ENCODE measurements at regions not wholly inside any gene's neighbourhood (a gene's known extent, or its start where the extent isn't known, plus 50 kb on each side); places are given as distances from the start of the nearest gene placed in this dataset.

DNA sequence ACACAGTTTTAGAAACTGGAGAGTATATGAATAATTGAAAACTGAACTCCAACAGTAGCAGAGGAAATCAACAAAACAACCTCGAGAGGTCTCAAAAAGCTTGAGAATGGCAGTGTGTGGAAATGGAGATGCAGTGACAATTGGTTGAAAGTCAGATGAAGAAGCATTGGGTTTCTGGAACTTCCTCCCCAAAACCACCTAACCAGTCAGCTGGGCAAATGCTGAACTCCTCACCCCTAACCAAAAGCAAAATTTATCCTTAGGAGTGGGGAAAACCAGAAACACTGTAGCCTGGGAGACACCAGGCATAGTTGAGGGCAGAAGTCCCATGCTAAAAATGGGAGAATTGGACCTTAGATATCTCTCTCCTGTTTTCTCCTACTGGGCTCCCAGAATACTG, 109.9 kb downstream of the TANC2 start (continued):
- TF ChIP-seq ZNF766 (CRISPR knock-in tag; conservative IDR thresholded peaks at IDR 0.05), result no peak

DNA sequence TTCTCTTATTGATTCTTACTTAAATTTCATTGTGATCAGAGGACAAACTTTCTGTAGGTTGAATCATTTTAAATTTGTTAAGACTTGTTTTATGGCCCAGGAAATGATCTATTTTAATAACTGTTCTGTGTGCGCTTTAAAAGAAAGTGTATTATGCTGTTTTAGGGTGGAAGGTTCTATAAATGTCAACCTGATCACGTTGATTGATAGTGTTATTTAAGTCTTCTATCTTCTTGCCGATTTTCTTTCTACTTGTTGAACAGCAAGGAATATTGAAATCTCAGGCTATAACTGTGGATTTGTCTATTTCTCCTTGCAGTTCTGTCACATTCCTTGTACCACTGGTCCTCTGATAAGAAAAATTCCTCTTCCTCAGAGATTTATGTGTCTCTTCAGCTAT, 112.7 kb downstream of the TANC2 start:
- H3K9me1 ChIP-seq (ENCODE audit: control insufficient read depth, insufficient read depth, low read length), result no peaks in the 10 kb centered on the region
- H3K4me3 ChIP-seq, result no peak overlapping the region
- H3K9me3 ChIP-seq (replicated peaks; ENCODE audit: control insufficient read depth, insufficient read depth, low read depth, low read length), result no peaks in the 10 kb centered on the region
- 30% methylated on average over 3 of the region's 3 CpGs for WGBS (ENCODE audit: insufficient coverage, low coverage, missing lambda C conversion rate)
- H3K4me2 ChIP-seq (ENCODE audit: insufficient read depth, low read length), result no peak overlapping the region
- H3K79me2 ChIP-seq (ENCODE audit: control insufficient read depth, insufficient read depth, low read length), result no peaks in the 10 kb centered on the region
- H3K36me3 ChIP-seq (ENCODE audit: control insufficient read depth, insufficient read depth, low read length), result no peaks in the 10 kb centered on the region
- intact Hi-C loops (cut with micrococcal nuclease) (no loop called here), in situ Hi-C loops (cut with MboI) (loop anchor here (10.0 kb wide), 1 partner anchor 326 kb away; no protein-coding TSS in a partner anchor)
- BruUV-seq (replicated peaks), result no TSS peak
- ChIA-PET CTCF (ENCODE audit: low intra/inter-chr PET ratio) (no interaction called here), POLR2A (no interaction called here)
- DNase-seq (ENCODE audit: extremely low read depth in 1 of 4, low spot score in 3 of 4) (no peak), FAIRE-seq (no peak), ATAC-seq (no peak)
- no peaks in the 10 kb centered on the region for H3K27me3 ChIP-seq (ENCODE audit: control insufficient read depth in 2 of 2, insufficient read depth in 2 of 2, low read length in 2 of 2)
- no peak overlapping the region for H3K27ac ChIP-seq (ENCODE audit: extremely low read depth, low read depth, low read length)
- H3K4me1 ChIP-seq (replicated peaks in 1 of 2; ENCODE audit: control insufficient read depth in 2 of 2, insufficient read depth in 2 of 2, low read length in 2 of 2), result no peaks in the 10 kb centered on the region
- H2AFZ ChIP-seq (ENCODE audit: low read depth, low read length), result no peak overlapping the region
- no peaks in the 10 kb centered on the region for H4K20me1 ChIP-seq (replicated peaks; ENCODE audit: control insufficient read depth, insufficient read depth, low read length)
- no peak overlapping the region for H3K9ac ChIP-seq (ENCODE audit: insufficient read depth in 1 of 2, low read depth in 2 of 2, low read length in 2 of 2)
- TF ChIP-seq, protein P1, sequence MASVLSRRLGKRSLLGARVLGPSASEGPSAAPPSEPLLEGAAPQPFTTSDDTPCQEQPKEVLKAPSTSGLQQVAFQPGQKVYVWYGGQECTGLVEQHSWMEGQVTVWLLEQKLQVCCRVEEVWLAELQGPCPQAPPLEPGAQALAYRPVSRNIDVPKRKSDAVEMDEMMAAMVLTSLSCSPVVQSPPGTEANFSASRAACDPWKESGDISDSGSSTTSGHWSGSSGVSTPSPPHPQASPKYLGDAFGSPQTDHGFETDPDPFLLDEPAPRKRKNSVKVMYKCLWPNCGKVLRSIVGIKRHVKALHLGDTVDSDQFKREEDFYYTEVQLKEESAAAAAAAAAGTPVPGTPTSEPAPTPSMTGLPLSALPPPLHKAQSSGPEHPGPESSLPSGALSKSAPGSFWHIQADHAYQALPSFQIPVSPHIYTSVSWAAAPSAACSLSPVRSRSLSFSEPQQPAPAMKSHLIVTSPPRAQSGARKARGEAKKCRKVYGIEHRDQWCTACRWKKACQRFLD (CRISPR knock-in tag; IDR thresholded peaks at IDR 0.05), result no peak
- TF ChIP-seq FOXM1 (IDR thresholded peaks at IDR 0.05; ENCODE audit: low read depth) (no peak), FOXM1 (CRISPR knock-in tag; IDR thresholded peaks at IDR 0.05; ENCODE audit: low read depth) (no peak), ZNF232 (CRISPR knock-in tag; IDR thresholded peaks at IDR 0.05) (no peak), MECOM (CRISPR knock-in tag; IDR thresholded peaks at IDR 0.05) (no peak), SIN3B (IDR thresholded peaks at IDR 0.05; ENCODE audit: low read depth) (no peak), CGGBP1 (CRISPR knock-in tag; IDR thresholded peaks at IDR 0.05) (no peak), CEBPB (tag; IDR thresholded peaks at IDR 0.05) (no peak), PTTG1 (tag; IDR thresholded peaks at IDR 0.05; ENCODE audit: low read depth) (no peak), PTBP1 (IDR thresholded peaks at IDR 0.05; ENCODE audit: low read depth, low read length) (no peak), CTBP1 (IDR thresholded peaks at IDR 0.05; ENCODE audit: borderline replicate concordance) (no peak), ZNF354B (CRISPR knock-in tag; IDR thresholded peaks at IDR 0.05) (no peak), RBM34 (IDR thresholded peaks at IDR 0.05; ENCODE audit: borderline replicate concordance, insufficient read depth, low read length) (no peak), KLF13 (tag; IDR thresholded peaks at IDR 0.05; ENCODE audit: borderline replicate concordance, low read depth) (no peak), ZNF253 (CRISPR knock-in tag; conservative IDR thresholded peaks at IDR 0.05) (no peak), BDP1 (IDR thresholded peaks at IDR 0.05; ENCODE audit: insufficient read depth, insufficient read length) (no peak)
- TF ChIP-seq, protein P2, sequence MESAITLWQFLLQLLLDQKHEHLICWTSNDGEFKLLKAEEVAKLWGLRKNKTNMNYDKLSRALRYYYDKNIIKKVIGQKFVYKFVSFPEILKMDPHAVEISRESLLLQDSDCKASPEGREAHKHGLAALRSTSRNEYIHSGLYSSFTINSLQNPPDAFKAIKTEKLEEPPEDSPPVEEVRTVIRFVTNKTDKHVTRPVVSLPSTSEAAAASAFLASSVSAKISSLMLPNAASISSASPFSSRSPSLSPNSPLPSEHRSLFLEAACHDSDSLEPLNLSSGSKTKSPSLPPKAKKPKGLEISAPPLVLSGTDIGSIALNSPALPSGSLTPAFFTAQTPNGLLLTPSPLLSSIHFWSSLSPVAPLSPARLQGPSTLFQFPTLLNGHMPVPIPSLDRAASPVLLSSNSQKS (CRISPR knock-in tag; IDR thresholded peaks at IDR 0.05), result no peak
- TF ChIP-seq, protein P3, sequence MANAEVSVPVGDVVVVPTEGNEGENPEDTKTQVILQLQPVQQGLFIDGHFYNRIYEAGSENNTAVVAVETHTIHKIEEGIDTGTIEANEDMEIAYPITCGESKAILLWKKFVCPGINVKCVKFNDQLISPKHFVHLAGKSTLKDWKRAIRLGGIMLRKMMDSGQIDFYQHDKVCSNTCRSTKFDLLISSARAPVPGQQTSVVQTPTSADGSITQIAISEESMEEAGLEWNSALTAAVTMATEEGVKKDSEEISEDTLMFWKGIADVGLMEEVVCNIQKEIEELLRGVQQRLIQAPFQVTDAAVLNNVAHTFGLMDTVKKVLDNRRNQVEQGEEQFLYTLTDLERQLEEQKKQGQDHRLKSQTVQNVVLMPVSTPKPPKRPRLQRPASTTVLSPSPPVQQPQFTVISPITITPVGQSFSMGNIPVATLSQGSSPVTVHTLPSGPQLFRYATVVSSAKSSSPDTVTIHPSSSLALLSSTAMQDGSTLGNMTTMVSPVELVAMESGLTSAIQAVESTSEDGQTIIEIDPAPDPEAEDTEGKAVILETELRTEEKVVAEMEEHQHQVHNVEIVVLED (CRISPR knock-in tag; IDR thresholded peaks at IDR 0.05), result no peak
